GM12878 (cell line): ENCODE measurements at regions not wholly inside any gene's neighbourhood (a gene's known extent, or its start where the extent isn't known, plus 50 kb on each side); places are given as distances from the start of the nearest gene placed in this dataset.

Experiments used
- ATAC-seq: fragments of 200-7000 bp; cut with Tn5 transposase; 3 replicates; pipeline ENCODE4 v1.9.1; 2020; ENCODE audit warnings: mild to moderate bottlenecking, moderate library complexity
- BruUV-seq: library from RNA; stranded (reverse); fragments of 400-500 nt; replicated peaks from 2 replicates; lab custom pipeline; 2021; lab: Mats Ljungman, UMichigan
- CTCF ChIA-PET: fragments of 300-600 bp; sonication (Branson Sonifier 250); formaldehyde crosslinking; extraction: SDS; loops from one replicate; lab custom pipeline; 2021; ENCODE audit warnings: inconsistent platforms; lab: Yijun Ruan, JAX
- POLR2A ChIA-PET: fragments of 350-600 bp; formaldehyde crosslinking; extraction: SDS; loops from one replicate; lab custom pipeline; 2021; ENCODE audit warnings: inconsistent platforms; lab: Charles Lee
- RAD21 ChIA-PET: fragments of 300-600 bp; sonication (Branson Sonifier 250); formaldehyde crosslinking; loops from one replicate; lab custom pipeline; 2023; ENCODE audit warnings: antibody characterized with exemption; ENCODE audit not compliant: unreplicated experiment; lab: Charles Lee
- SMC1A ChIA-PET: fragments of 300-600 bp; sonication (Branson Sonifier 250); formaldehyde crosslinking; loops from one replicate; lab custom pipeline; 2023; ENCODE audit not compliant: unreplicated experiment, uncharacterized antibody; lab: Charles Lee
- DNase-seq: peaks from one replicate; pipeline ENCODE4 v3.0.0-alpha.2; 2011; ENCODE audit warnings: low read depth, low spot score
- FAIRE-seq: peaks from 3 replicates; lab custom pipeline; 2011; peaks lifted over from hg19 to GRCh38; lab: Jason Lieb, UNC
- H2AFZ ChIP-seq: 2 replicates; pipeline ENCODE4 v1.6.0; 2011; ENCODE audit warnings: low read depth, low read length, control low read depth; ENCODE audit not compliant: control insufficient read depth
- H3K27ac ChIP-seq: 2 replicates; pipeline ENCODE4 v1.5.1; 2011; ENCODE audit warnings: control low read depth; ENCODE audit not compliant: control insufficient read depth, insufficient read depth
- H3K27me3 ChIP-seq, 2 experiments: replicated peaks in 1 of 2; 2 replicates each; pipeline versions ENCODE4 v1.6.0 to v1.6.1; 2011; ENCODE audit warnings: low read length in 1 of 2; ENCODE audit not compliant: control insufficient read depth in 2 of 2, insufficient read depth in 2 of 2
- H3K36me3 ChIP-seq, 2 experiments: 2 replicates each; pipeline ENCODE4 v1.5.1; 2011; ENCODE audit warnings: low read length in 1 of 2; ENCODE audit not compliant: control insufficient read depth in 2 of 2, insufficient read depth in 2 of 2
- H3K4me1 ChIP-seq: 2 replicates; pipeline ENCODE4 v1.6.1; 2011; ENCODE audit warnings: mild to moderate bottlenecking, low read length, moderate library complexity, mixed read lengths; ENCODE audit not compliant: control insufficient read depth, insufficient read depth
- H3K4me2 ChIP-seq: 2 replicates; pipeline ENCODE4 v1.6.0; 2011; ENCODE audit warnings: control low read depth; ENCODE audit not compliant: control insufficient read depth, insufficient read depth
- H3K4me3 ChIP-seq: fragments of 200-600 bp; sonication (generic); 2 replicates; pipeline ENCODE4 v1.5.1; 2016
- H3K79me2 ChIP-seq: 2 replicates; pipeline ENCODE4 v1.6.0; 2011; ENCODE audit warnings: low read length; ENCODE audit not compliant: control insufficient read depth, insufficient read depth
- H3K9ac ChIP-seq: 2 replicates; pipeline ENCODE4 v1.8.0; 2011; ENCODE audit warnings: low read length, control low read depth, mixed read lengths; ENCODE audit not compliant: control insufficient read depth, insufficient read depth
- H3K9me3 ChIP-seq: replicated peaks from 3 replicates; pipeline ENCODE4 v1.5.1; 2011; ENCODE audit warnings: mild to moderate bottlenecking, low read length; ENCODE audit not compliant: control insufficient read depth, insufficient read depth
- H4K20me1 ChIP-seq: 2 replicates; pipeline ENCODE4 v1.6.0; 2011; ENCODE audit not compliant: control insufficient read depth, insufficient read depth
- ATF7 ChIP-seq: fragments of 450-650 bp; IDR thresholded peaks from 2 replicates; pipeline ENCODE4 v1.6.1; 2016; ENCODE audit warnings: low read depth, mild to moderate bottlenecking
- EGR1 ChIP-seq, 2 experiments: IDR thresholded peaks; 1 replicate in 1 of 2; 2 replicates in 1 of 2; pipeline ENCODE4 v1.6.1; 2011 to 2012; ENCODE audit warnings: low read depth in 2 of 2, low read length in 2 of 2, borderline replicate concordance in 1 of 2, mild to moderate bottlenecking in 1 of 2, moderate library complexity in 1 of 2
- ELK1 ChIP-seq: IDR thresholded peaks from 2 replicates; pipeline ENCODE4 v1.6.1; 2012; ENCODE audit warnings: low read depth, low read length, improper control_type of control experiment
- MTA2 ChIP-seq: fragments of 450-650 bp; IDR thresholded peaks from 2 replicates; pipeline ENCODE4 v1.6.1; 2016; ENCODE audit warnings: low read depth, mild to moderate bottlenecking, moderate library complexity
- NFIC ChIP-seq: IDR thresholded peaks from 2 replicates; pipeline ENCODE4 v1.6.1; 2012; ENCODE audit warnings: low read depth, mild to moderate bottlenecking, inconsistent platforms, low read length, moderate library complexity
- PML ChIP-seq: IDR thresholded peaks from 2 replicates; pipeline ENCODE4 v1.6.1; 2012; ENCODE audit warnings: low read length, inconsistent platforms
- SIX5 ChIP-seq: IDR thresholded peaks from 2 replicates; pipeline ENCODE4 v1.6.1; 2011; ENCODE audit warnings: mild to moderate bottlenecking, low read depth, low read length, moderate library complexity; ENCODE audit not compliant: severe bottlenecking
- SP1 ChIP-seq: IDR thresholded peaks from one replicate; pipeline ENCODE4 v1.6.1; 2011; ENCODE audit warnings: low read depth, low read length
- WGBS: methylation state at CpG from one replicate; pipeline ENCODE4 v1.1.6; 2016; ENCODE audit warnings: low lambda C conversion rate; ENCODE audit not compliant: insufficient replicate concordance, insufficient coverage; ENCODE audit errors: missing lambda C conversion rate; 5-methylcytosine and 5-hydroxymethylcytosine counted together
- in situ Hi-C: fragments of 300-500 bp; cut with MboI; formaldehyde crosslinking; loops from 9 replicates; pipeline ENCODE4 v1.14.3; 2018; ENCODE audit warnings: mixed read lengths
- intact Hi-C: fragments of 100-400 bp; cut with micrococcal nuclease; formaldehyde crosslinking; loops from one replicate; pipeline ENCODE4 v1.14.2; 2022; ENCODE audit not compliant: unreplicated experiment
- TF ChIP-seq, protein P1 (sequence below): fragments of 450-650 bp; formaldehyde crosslinking; IDR thresholded peaks from 2 replicates; pipeline ENCODE4 v1.4.0; 2022; ENCODE audit warnings: mild to moderate bottlenecking, moderate library complexity
- TF ChIP-seq, protein P2 (sequence below): fragments of 450-650 bp; IDR thresholded peaks from 2 replicates; pipeline ENCODE4 v1.6.1; 2017; ENCODE audit warnings: mild to moderate bottlenecking, moderate library complexity

DNA sequence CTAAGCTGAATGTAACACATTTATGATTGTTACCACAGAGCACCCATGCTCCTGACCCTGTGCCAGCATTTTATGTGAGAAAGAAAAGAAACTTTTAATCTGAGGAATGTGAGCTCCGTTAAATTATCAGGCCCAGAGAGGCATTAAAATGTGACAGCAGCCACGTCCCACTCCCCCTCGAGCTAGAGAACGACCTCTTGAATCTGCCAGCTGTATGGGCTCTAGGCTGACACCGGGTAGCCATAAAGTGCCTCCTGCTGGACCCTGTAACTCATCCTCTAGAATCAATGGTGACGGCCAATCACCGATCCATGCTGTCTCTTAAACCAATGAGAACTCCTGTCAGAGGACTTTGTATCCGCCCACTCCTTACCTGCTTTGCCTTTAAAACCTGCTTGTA is 110.2 kb upstream of the ADRA2C start:
- no peaks in the 10 kb centered on the region for H3K4me1 ChIP-seq
- no peak overlapping the region for H3K9ac ChIP-seq
- no peaks in the 10 kb centered on the region for H4K20me1 ChIP-seq
- BruUV-seq, result no TSS peak
- H3K36me3 ChIP-seq, result no peaks in the 10 kb centered on the region
- DNase-seq (no peak), FAIRE-seq (no peak), ATAC-seq (no peak)
- in situ Hi-C loops (no loop called here), intact Hi-C loops (no loop called here)
- SMC1A ChIA-PET, result no interaction called here
- no peak for TF ChIP-seq NFIC
- TF ChIP-seq ELK1, result no peak
- no peak for TF ChIP-seq ATF7
- TF ChIP-seq, protein P1, sequence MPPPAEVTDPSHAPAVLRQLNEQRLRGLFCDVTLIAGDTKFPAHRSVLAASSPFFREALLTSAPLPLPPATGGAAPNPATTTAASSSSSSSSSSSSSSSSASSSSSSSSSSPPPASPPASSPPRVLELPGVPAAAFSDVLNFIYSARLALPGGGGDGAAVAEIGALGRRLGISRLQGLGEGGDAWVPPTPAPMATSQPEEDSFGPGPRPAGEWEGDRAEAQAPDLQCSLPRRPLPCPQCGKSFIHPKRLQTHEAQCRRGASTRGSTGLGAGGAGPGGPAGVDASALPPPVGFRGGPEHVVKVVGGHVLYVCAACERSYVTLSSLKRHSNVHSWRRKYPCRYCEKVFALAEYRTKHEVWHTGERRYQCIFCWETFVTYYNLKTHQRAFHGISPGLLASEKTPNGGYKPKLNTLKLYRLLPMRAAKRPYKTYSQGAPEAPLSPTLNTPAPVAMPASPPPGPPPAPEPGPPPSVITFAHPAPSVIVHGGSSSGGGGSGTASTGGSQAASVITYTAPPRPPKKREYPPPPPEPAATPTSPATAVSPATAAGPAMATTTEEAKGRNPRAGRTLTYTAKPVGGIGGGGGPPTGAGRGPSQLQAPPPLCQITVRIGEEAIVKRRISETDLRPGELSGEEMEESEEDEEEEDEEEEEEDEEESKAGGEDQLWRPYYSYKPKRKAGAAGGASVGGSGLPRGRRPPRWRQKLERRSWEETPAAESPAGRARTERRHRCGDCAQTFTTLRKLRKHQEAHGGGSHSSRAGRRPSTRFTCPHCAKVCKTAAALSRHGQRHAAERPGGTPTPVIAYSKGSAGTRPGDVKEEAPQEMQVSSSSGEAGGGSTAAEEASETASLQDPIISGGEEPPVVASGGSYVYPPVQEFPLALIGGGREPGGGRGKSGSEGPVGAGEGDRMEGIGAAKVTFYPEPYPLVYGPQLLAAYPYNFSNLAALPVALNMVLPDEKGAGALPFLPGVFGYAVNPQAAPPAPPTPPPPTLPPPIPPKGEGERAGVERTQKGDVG (CRISPR knock-in tag), result no peak
- TF ChIP-seq MTA2, result no peak
- TF ChIP-seq SIX5, result no peak
- TF ChIP-seq, protein P2, sequence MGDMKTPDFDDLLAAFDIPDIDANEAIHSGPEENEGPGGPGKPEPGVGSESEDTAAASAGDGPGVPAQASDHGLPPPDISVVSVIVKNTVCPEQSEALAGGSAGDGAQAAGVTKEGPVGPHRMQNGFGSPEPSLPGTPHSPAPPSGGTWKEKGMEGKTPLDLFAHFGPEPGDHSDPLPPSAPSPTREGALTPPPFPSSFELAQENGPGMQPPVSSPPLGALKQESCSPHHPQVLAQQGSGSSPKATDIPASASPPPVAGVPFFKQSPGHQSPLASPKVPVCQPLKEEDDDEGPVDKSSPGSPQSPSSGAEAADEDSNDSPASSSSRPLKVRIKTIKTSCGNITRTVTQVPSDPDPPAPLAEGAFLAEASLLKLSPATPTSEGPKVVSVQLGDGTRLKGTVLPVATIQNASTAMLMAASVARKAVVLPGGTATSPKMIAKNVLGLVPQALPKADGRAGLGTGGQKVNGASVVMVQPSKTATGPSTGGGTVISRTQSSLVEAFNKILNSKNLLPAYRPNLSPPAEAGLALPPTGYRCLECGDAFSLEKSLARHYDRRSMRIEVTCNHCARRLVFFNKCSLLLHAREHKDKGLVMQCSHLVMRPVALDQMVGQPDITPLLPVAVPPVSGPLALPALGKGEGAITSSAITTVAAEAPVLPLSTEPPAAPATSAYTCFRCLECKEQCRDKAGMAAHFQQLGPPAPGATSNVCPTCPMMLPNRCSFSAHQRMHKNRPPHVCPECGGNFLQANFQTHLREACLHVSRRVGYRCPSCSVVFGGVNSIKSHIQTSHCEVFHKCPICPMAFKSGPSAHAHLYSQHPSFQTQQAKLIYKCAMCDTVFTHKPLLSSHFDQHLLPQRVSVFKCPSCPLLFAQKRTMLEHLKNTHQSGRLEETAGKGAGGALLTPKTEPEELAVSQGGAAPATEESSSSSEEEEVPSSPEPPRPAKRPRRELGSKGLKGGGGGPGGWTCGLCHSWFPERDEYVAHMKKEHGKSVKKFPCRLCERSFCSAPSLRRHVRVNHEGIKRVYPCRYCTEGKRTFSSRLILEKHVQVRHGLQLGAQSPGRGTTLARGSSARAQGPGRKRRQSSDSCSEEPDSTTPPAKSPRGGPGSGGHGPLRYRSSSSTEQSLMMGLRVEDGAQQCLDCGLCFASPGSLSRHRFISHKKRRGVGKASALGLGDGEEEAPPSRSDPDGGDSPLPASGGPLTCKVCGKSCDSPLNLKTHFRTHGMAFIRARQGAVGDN, result no peak
- no peak for TF ChIP-seq EGR1 (IDR thresholded peaks at IDR 0.05; ENCODE audit: borderline replicate concordance in 1 of 2, low read depth in 2 of 2, low read length in 2 of 2)
- TF ChIP-seq PML, result no peak
- TF ChIP-seq SP1, result no peak
- POLR2A ChIA-PET, result no interaction called here
- WGBS, result 17% methylated on average over 8 of the region's 8 CpGs
- H3K27ac ChIP-seq, result no peak overlapping the region
- RAD21 ChIA-PET, result no interaction called here
- no peak overlapping the region for H2AFZ ChIP-seq
- H3K79me2 ChIP-seq, result no peaks in the 10 kb centered on the region
- peaks cover 0 to 3% of the 10 kb centered on the region in 2 experiments; a peak in 3 of 4 replicates for H3K27me3 ChIP-seq
- H3K9me3 ChIP-seq, result no peaks in the 10 kb centered on the region
- no peak overlapping the region for H3K4me3 ChIP-seq
- no peak overlapping the region for H3K4me2 ChIP-seq
- CTCF ChIA-PET, result no interaction called here
